Neural progenitor cell (in vitro differentiated cells): ENCODE measurements at regions not wholly inside any gene's neighbourhood (a gene's known extent, or its start where the extent isn't known, plus 50 kb on each side); places are given as distances from the start of the nearest gene placed in this dataset.

Experiments used
- DNase-seq: peaks from one replicate; pipeline ENCODE4 v3.0.0-alpha.2; 2016; ENCODE audit warnings: low spot score
- H2AFZ ChIP-seq: fragments of 200-600 bp; sonication (generic); replicated peaks from 2 replicates; pipeline ENCODE4 v1.6.1; 2016; ENCODE audit warnings: antibody characterized with exemption
- H3F3A ChIP-seq: fragments of 200-600 bp; sonication (generic); 2 replicates; pipeline ENCODE4 v1.6.1; 2016; ENCODE audit warnings: antibody characterized with exemption, low read depth
- H3K27ac ChIP-seq: fragments of 200-600 bp; sonication (generic); 2 replicates; pipeline ENCODE4 v1.5.1; 2016; ENCODE audit warnings: mild to moderate bottlenecking
- H3K27me3 ChIP-seq: fragments of 200-600 bp; sonication (generic); 2 replicates; pipeline ENCODE4 v1.6.1; 2016; ENCODE audit warnings: mild to moderate bottlenecking, moderate library complexity
- H3K36me3 ChIP-seq: fragments of 200-600 bp; sonication (generic); 2 replicates; pipeline ENCODE4 v1.5.1; 2016
- H3K4me1 ChIP-seq: fragments of 200-600 bp; sonication (generic); 2 replicates; pipeline ENCODE4 v1.6.1; 2016; ENCODE audit warnings: mixed run types
- H3K4me2 ChIP-seq: fragments of 200-600 bp; sonication (generic); 2 replicates; pipeline ENCODE4 v1.6.1; 2016
- H3K4me3 ChIP-seq: fragments of 200-600 bp; sonication (generic); 2 replicates; pipeline ENCODE4 v1.5.1; 2016
- H3K79me2 ChIP-seq: fragments of 200-600 bp; sonication (generic); 2 replicates; pipeline ENCODE4 v1.6.1; 2016; ENCODE audit warnings: low read depth
- H3K9ac ChIP-seq: fragments of 200-600 bp; sonication (generic); 2 replicates; pipeline ENCODE4 v1.6.1; 2016
- H3K9me3 ChIP-seq: fragments of 200-600 bp; sonication (generic); 2 replicates; pipeline ENCODE4 v1.5.1; 2016; ENCODE audit warnings: low read depth
- H4K20me1 ChIP-seq: fragments of 200-600 bp; sonication (generic); 2 replicates; pipeline ENCODE4 v1.6.1; 2016; ENCODE audit warnings: low read depth
- H3K27ac Mint-ChIP-seq: 3 replicates; pipeline ENCODE4 v1.8.0; 2021; ENCODE audit warnings: mixed read lengths
- H3K27me3 Mint-ChIP-seq: 2 replicates; pipeline ENCODE4 v1.8.0; 2022; ENCODE audit warnings: low read depth, mild to moderate bottlenecking, inconsistent platforms, moderate library complexity, mixed read lengths; ENCODE audit not compliant: insufficient read depth
- H3K36me3 Mint-ChIP-seq: 3 replicates; pipeline ENCODE4 v1.8.0; 2021; ENCODE audit warnings: mixed read lengths
- H3K4me1 Mint-ChIP-seq: 3 replicates; pipeline ENCODE4 v1.8.0; 2021; ENCODE audit warnings: mixed read lengths
- H3K4me3 Mint-ChIP-seq: 3 replicates; pipeline ENCODE4 v1.8.0; 2021; ENCODE audit warnings: mild to moderate bottlenecking, moderate library complexity, mixed read lengths
- H3K9me3 Mint-ChIP-seq: 3 replicates; pipeline ENCODE4 v1.8.0; 2020; ENCODE audit warnings: mixed read lengths
- CTCF ChIP-seq: fragments of 200-600 bp; sonication (generic); IDR thresholded peaks from 2 replicates; pipeline ENCODE4 v1.5.1; 2017; ENCODE audit warnings: antibody characterized with exemption, mild to moderate bottlenecking
- EZH2 ChIP-seq: fragments of 200-600 bp; sonication (generic); IDR thresholded peaks from 2 replicates; pipeline ENCODE4 v1.6.1; 2017; ENCODE audit warnings: antibody characterized with exemption, mild to moderate bottlenecking, moderate library complexity
- EZH2phosphoT487 ChIP-seq: fragments of 200-600 bp; sonication (generic); IDR thresholded peaks from 2 replicates; pipeline ENCODE4 v1.6.1; 2017; ENCODE audit warnings: antibody characterized with exemption

- Histone ChIP-seq H3K36me3 (no peaks in the 10 kb centered on the region), H3K9ac (no peak overlapping the region), H3K79me2 (no peaks in the 10 kb centered on the region), H3F3A (no peaks in the 10 kb centered on the region), H3K27ac (no peak overlapping the region), H3K4me3 (no peak overlapping the region), H3K4me2 (no peak overlapping the region), H3K27me3 (no peaks in the 10 kb centered on the region), H3K9me3 (no peaks in the 10 kb centered on the region), H2AFZ (no peak overlapping the region), H3K4me1 (no peaks in the 10 kb centered on the region), H4K20me1 (no peaks in the 10 kb centered on the region)
- Mint-ChIP-seq H3K9me3 (peaks cover 4% of the 10 kb centered on the region), H3K36me3 (no peaks in the 10 kb centered on the region), H3K4me3 (no peak overlapping the region), H3K27ac (no peak overlapping the region), H3K27me3 (peaks cover 2% of the 10 kb centered on the region), H3K4me1 (no peaks in the 10 kb centered on the region)
- TF ChIP-seq CTCF (no peak), EZH2 (no peak), EZH2phosphoT487 (no peak)
- DNase-seq = no peak
Observed at GRCh38 chr16:59586331-59586730, 852.2 kb upstream of the GOT2 start.

- Histone ChIP-seq H3K4me3 (no peak overlapping the region), H3K36me3 (no peaks in the 10 kb centered on the region), H3F3A (no peaks in the 10 kb centered on the region), H3K27ac (no peak overlapping the region), H3K79me2 (no peaks in the 10 kb centered on the region), H3K9me3 (no peaks in the 10 kb centered on the region), H3K27me3 (no peaks in the 10 kb centered on the region), H4K20me1 (no peaks in the 10 kb centered on the region), H2AFZ (no peak overlapping the region), H3K4me1 (peaks cover 1% of the 10 kb centered on the region), H3K4me2 (no peak overlapping the region), H3K9ac (no peak overlapping the region)
- TF ChIP-seq CTCF = no peak
- TF ChIP-seq EZH2 = no peak
- no peak for TF ChIP-seq EZH2phosphoT487
- H3K27ac Mint-ChIP-seq = no peak overlapping the region
- H3K4me3 Mint-ChIP-seq = no peak overlapping the region
- DNase-seq = no peak
- H3K27me3 Mint-ChIP-seq = no peaks in the 10 kb centered on the region
- no peaks in the 10 kb centered on the region for H3K36me3 Mint-ChIP-seq
- H3K4me1 Mint-ChIP-seq = no peaks in the 10 kb centered on the region
- H3K9me3 Mint-ChIP-seq = no peaks in the 10 kb centered on the region
Observed at GRCh38 chr16:59574296-59574695, 840.2 kb upstream of the GOT2 start.

- Histone ChIP-seq H3K36me3 (no peaks in the 10 kb centered on the region), H3K27me3 (no peaks in the 10 kb centered on the region), H3F3A (peaks cover under 1% of the 10 kb centered on the region), H3K79me2 (no peaks in the 10 kb centered on the region), H3K9me3 (no peaks in the 10 kb centered on the region), H3K9ac (no peak overlapping the region), H3K4me2 (no peak overlapping the region), H3K27ac (no peak overlapping the region), H3K4me1 (peaks cover 7% of the 10 kb centered on the region), H3K4me3 (no peak overlapping the region), H4K20me1 (no peaks in the 10 kb centered on the region), H2AFZ (no peak overlapping the region)
- Mint-ChIP-seq H3K4me3 (no peak overlapping the region), H3K36me3 (no peaks in the 10 kb centered on the region), H3K9me3 (no peaks in the 10 kb centered on the region), H3K27ac (no peak overlapping the region), H3K27me3 (no peaks in the 10 kb centered on the region), H3K4me1 (peaks cover under 1% of the 10 kb centered on the region)
- TF ChIP-seq EZH2 = no peak
- no peak for TF ChIP-seq CTCF
- TF ChIP-seq EZH2phosphoT487 = no peak
- no peak for DNase-seq
Observed at GRCh38 chr16:59573528-59574271, 839.6 kb upstream of the GOT2 start.
